Sigmoid colon (tissue), 6 donors: ENCODE measurements at regions not wholly inside any gene's neighbourhood (a gene's known extent, or its start where the extent isn't known, plus 50 kb on each side); places are given as distances from the start of the nearest gene placed in this dataset.

Experiments used
- DNase-seq: peaks from one replicate; pipeline ENCODE4 v3.0.0-alpha.2; 2019
- H3K27ac ChIP-seq, 4 donors: fragments of 200-600 bp; sonication (generic); one replicate each; pipeline ENCODE4 v1.5.1; 2016 to 2019; ENCODE audit warnings: mild to moderate bottlenecking in 1 of 4
- H3K27me3 ChIP-seq, 3 donors: fragments of 200-600 bp; sonication (generic); one replicate each; pipeline ENCODE4 v1.5.1; 2019; ENCODE audit warnings: mild to moderate bottlenecking in 1 of 3
- H3K36me3 ChIP-seq, 4 donors: fragments of 200-600 bp; sonication (generic); one replicate each; pipeline ENCODE4 v1.5.1; 2016 to 2019
- H3K4me1 ChIP-seq, 4 donors: fragments of 200-600 bp; sonication (generic); one replicate each; pipeline ENCODE4 v1.5.1; 2017 to 2019
- H3K4me3 ChIP-seq, 4 donors: fragments of 200-600 bp; sonication (generic); one replicate each; pipeline ENCODE4 v1.5.1; 2017 to 2019; ENCODE audit warnings: mild to moderate bottlenecking in 2 of 4, moderate library complexity in 1 of 4
- H3K9me3 ChIP-seq, 4 donors: fragments of 200-600 bp in 3 of 4; sonication (generic) in 3 of 4; one replicate each; pipeline versions ENCODE4 v1.5.1 to v1.6.1; 2013 to 2019
- EP300 ChIP-seq, 4 donors: sonication (generic); formaldehyde crosslinking; IDR thresholded peaks; one replicate each; pipeline ENCODE4 v1.6.1; 2017; ENCODE audit warnings: antibody characterized with exemption in 4 of 4
- POLR2A ChIP-seq, 2 donors: fragments of 450-650 bp; IDR thresholded peaks; one replicate each; pipeline ENCODE4 v1.6.1; 2016; ENCODE audit warnings: antibody characterized with exemption in 2 of 2, mild to moderate bottlenecking in 2 of 2, moderate library complexity in 2 of 2
- POLR2AphosphoS5 ChIP-seq, 4 donors: sonication (generic); formaldehyde crosslinking; IDR thresholded peaks; one replicate each; pipeline ENCODE4 v1.6.1; 2017; ENCODE audit warnings: antibody characterized with exemption in 4 of 4
- WGBS, 2 donors: extraction: QIAGEN DNeasy Blood & Tissue Kit; methylation state at CpG; one replicate each; pipeline ENCODE4 v1.1.7; 2013; 5-methylcytosine and 5-hydroxymethylcytosine counted together
- intact Hi-C: fragments of 100-400 bp; cut with DNase I; formaldehyde crosslinking; loops from one replicate; pipeline ENCODE4 v1.15.1; 2023
- TF ChIP-seq, protein P1 (sequence below), 4 experiments: fragments of 450-650 bp in 3 of 4; fragments of 200-600 bp in 1 of 4; IDR thresholded peaks; one replicate each; pipeline ENCODE4 v1.5.1; 2016 to 2019; ENCODE audit warnings: antibody characterized with exemption in 4 of 4, mild to moderate bottlenecking in 3 of 4, moderate library complexity in 2 of 4
- donor health status: healthy with polysubstance abuse.
- donor health status: healthy.

DNA sequence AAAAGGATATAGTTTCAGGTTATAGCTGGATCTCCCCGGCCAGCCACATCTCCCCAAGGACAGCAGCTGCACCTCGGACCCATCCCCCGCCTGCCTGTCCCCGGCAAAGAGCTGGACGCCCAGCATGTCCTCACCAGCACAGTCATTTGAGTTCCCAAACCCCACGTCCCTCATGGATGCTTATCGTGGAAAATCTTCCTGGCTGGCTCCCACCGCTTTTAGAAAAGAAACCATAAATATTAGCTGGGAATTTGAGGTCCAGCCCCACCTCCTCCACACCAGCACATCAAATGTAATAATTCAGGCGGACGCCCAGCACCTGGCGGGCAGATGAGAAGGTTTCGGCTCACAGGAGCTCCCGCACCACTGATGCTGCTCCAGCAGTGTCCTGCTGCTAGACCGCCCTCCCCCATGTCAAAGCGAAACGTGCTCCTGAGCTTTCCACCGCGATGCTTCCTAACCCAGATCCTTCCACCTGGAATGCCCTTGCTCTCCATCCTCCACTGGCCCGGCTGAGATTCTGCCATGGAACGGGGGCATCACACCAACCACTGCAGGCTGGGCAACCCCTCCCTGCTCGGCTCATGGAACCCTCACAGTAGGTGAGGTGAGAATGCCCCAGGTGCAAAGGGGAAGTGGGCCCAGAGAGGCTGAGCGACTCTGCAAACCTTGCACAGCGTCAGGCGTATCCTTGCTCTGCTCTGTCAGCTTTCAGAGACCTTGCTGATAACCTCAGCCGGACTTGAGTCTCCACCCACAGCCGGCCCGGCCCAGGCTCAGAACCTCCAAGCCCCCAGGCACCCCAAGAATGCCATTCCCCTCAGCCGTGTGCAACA is 71.5 kb upstream of the GPC1 start:
- H3K27me3 ChIP-seq: no peaks in the 10 kb centered on the region
- no peak overlapping the region for H3K27ac ChIP-seq
- H3K4me3 ChIP-seq: no peak overlapping the region
- intact Hi-C loops: no loop called here
- no peak for TF ChIP-seq EP300 (IDR thresholded peaks at IDR 0.05)
- TF ChIP-seq POLR2A (IDR thresholded peaks at IDR 0.05): no peak
- no peak for TF ChIP-seq POLR2AphosphoS5 (IDR thresholded peaks at IDR 0.05)
- TF ChIP-seq, protein P1, sequence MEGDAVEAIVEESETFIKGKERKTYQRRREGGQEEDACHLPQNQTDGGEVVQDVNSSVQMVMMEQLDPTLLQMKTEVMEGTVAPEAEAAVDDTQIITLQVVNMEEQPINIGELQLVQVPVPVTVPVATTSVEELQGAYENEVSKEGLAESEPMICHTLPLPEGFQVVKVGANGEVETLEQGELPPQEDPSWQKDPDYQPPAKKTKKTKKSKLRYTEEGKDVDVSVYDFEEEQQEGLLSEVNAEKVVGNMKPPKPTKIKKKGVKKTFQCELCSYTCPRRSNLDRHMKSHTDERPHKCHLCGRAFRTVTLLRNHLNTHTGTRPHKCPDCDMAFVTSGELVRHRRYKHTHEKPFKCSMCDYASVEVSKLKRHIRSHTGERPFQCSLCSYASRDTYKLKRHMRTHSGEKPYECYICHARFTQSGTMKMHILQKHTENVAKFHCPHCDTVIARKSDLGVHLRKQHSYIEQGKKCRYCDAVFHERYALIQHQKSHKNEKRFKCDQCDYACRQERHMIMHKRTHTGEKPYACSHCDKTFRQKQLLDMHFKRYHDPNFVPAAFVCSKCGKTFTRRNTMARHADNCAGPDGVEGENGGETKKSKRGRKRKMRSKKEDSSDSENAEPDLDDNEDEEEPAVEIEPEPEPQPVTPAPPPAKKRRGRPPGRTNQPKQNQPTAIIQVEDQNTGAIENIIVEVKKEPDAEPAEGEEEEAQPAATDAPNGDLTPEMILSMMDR (IDR thresholded peaks at IDR 0.05): no peak
- peaks cover 4 to 8% (median 7%) of the 10 kb centered on the region in 4 donors for H3K9me3 ChIP-seq
- no peak for DNase-seq
- WGBS, 2 donors: 77 to 79% methylated on average over 28 of the region's 28 CpGs
- peaks cover 0 to 23% (median 4%) of the 10 kb centered on the region in 4 donors for H3K4me1 ChIP-seq
- H3K36me3 ChIP-seq: no peaks in the 10 kb centered on the region

DNA sequence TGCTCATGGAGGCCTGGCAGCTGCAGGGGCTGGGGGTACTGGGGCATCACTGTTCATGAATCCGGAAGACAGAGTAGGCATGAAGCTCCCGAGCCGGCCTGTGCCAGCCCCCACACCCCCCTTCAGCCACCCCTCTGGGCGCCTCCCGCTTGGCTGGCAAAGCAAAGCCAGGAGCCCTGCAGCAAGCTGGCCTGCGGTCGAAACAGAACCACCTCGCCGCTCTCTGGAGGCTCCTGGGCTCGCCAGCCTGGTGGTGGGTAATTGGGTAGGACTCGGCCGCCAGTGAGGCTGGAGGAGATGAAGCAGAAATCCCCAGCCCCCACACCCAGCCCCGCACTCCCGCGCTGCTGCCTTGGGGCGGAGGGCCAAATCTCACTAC is 70.9 kb upstream of the GPC1 start:
- intact Hi-C loops: no loop called here
- H3K36me3 ChIP-seq: no peaks in the 10 kb centered on the region
- H3K4me1 ChIP-seq: peaks cover 0 to 29% (median 10%) of the 10 kb centered on the region in 4 donors
- H3K27ac ChIP-seq: no peak overlapping the region
- no peak for TF ChIP-seq POLR2AphosphoS5 (IDR thresholded peaks at IDR 0.05)
- H3K9me3 ChIP-seq: peaks cover 4 to 8% (median 7%) of the 10 kb centered on the region in 4 donors
- WGBS, 2 donors: 89 to 90% methylated on average over 16 of the region's 16 CpGs
- no peak overlapping the region for H3K4me3 ChIP-seq
- no peaks in the 10 kb centered on the region for H3K27me3 ChIP-seq
- DNase-seq: no peak

DNA sequence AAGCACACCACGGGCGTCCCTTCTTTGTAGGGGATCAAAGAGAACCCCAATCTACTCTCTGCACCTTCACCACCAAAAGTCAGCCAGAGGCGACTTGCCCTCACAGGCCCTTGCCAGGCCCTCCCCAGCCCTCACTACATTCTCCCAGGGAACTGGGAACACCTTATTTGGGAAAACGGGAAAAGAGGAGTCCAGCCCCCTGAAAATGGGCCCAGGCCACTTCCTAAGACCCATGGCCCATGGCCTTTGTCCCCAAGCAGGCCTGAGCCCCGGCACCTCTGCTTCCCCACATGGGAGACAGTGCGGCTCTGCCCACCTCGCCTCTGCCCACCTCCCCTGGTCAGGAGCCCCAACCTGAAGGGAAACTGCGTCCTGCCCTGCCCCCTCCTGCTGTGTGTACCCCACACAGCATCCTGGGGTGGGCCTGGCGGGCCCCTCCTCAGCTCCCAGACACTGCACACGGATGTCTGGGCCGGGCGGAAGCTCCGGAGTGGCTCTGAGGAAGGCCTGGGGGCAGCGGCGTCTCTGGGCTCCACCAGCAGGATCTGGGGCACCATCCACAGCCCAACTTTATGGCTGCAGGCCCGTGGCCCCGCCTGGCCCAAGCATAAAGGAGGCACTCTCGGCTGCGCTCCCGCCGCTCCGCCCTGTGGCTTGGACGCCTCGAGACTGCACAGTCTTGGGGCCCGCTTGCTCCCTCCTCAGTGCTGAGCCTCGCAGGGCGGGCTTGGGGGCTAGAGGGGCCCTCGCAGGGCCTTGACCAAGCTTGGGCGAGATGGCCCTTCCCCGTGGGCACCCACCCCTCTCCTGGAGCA is 70.3 kb upstream of the GPC1 start:
- 70 to 83% methylated on average over 30 of the region's 30 CpGs for WGBS, 2 donors
- intact Hi-C loops: no loop called here
- peaks cover 4 to 7% (median 5%) of the 10 kb centered on the region in 4 donors for H3K9me3 ChIP-seq
- no peaks in the 10 kb centered on the region for H3K36me3 ChIP-seq
- no peak for TF ChIP-seq POLR2A (IDR thresholded peaks at IDR 0.05)
- TF ChIP-seq POLR2AphosphoS5 (IDR thresholded peaks at IDR 0.05): no peak
- no peak for TF ChIP-seq EP300 (IDR thresholded peaks at IDR 0.05)
- TF ChIP-seq, protein P1 (IDR thresholded peaks at IDR 0.05): no peak
- H3K4me1 ChIP-seq: peaks cover 0 to 35% (median 15%) of the 10 kb centered on the region in 4 donors
- no peak overlapping the region for H3K4me3 ChIP-seq
- H3K27ac ChIP-seq: no peak overlapping the region
- no peaks in the 10 kb centered on the region for H3K27me3 ChIP-seq
- DNase-seq: no peak

DNA sequence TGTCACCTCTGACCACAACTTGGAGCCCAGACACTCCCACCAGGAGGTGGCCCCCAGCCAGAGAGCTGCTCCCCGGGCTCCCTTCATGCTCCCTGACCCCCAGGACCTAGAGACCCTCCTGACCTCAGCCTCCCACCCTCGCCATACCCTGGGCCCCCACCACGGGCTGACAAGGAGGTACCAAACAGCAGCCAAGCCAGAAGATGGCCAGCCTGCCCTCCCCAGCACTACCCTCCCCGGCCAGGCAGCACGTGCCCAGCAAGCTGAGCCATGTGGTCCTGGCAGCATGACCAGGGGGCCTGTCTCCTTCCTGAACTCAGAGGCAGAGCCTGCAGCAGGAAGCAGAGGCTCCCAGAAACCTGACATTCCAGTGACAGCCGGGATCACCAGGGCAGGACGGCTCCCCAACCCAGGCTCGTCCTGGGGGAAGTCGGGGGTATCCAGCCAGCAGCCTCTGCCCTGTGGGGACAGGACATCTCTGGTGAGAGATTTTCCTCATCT is 69.4 kb upstream of the GPC1 start:
- H3K4me3 ChIP-seq: no peak overlapping the region
- no peaks in the 10 kb centered on the region for H3K9me3 ChIP-seq
- no peaks in the 10 kb centered on the region for H3K27me3 ChIP-seq
- no peak for DNase-seq
- TF ChIP-seq, protein P1 (IDR thresholded peaks at IDR 0.05): no peak
- TF ChIP-seq EP300 (IDR thresholded peaks at IDR 0.05) (no peak), POLR2A (IDR thresholded peaks at IDR 0.05) (no peak), POLR2AphosphoS5 (IDR thresholded peaks at IDR 0.05) (no peak)
- no peak overlapping the region for H3K27ac ChIP-seq
- peaks cover 0 to 43% (median 21%) of the 10 kb centered on the region in 4 donors for H3K4me1 ChIP-seq
- intact Hi-C loops: no loop called here
- 60 to 76% methylated on average over 9 of the region's 9 CpGs for WGBS, 2 donors
- H3K36me3 ChIP-seq: no peaks in the 10 kb centered on the region

DNA sequence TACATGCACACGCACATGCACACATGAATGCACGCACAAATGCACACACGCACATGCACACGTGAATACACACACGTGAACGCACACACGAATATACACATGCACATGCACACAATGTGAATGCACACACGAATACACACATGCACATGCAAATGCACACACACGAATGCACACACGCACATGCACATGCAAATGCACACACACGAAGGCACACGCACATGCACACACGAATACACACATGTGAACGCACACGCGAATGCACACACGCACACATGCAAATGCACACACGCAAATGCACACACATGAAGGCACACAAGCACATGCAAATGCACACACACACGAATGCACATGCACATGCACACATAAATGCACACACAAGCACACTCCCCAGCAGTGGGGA is 68.6 kb upstream of the GPC1 start:
- no peak overlapping the region for H3K27ac ChIP-seq
- no peak for TF ChIP-seq POLR2AphosphoS5 (IDR thresholded peaks at IDR 0.05)
- TF ChIP-seq EP300 (IDR thresholded peaks at IDR 0.05): no peak
- no peaks in the 10 kb centered on the region for H3K36me3 ChIP-seq
- no peak for DNase-seq
- H3K4me3 ChIP-seq: no peak overlapping the region
- H3K4me1 ChIP-seq: peaks cover 0 to 50% (median 21%) of the 10 kb centered on the region in 4 donors
- intact Hi-C loops: no loop called here
- no peaks in the 10 kb centered on the region for H3K27me3 ChIP-seq
- H3K9me3 ChIP-seq: no peaks in the 10 kb centered on the region
- 89 to 93% methylated on average over 19 of the region's 19 CpGs for WGBS, 2 donors
